Thoracic aorta (tissue), 2 donors: ENCODE measurements at regions not wholly inside any gene's neighbourhood (a gene's known extent, or its start where the extent isn't known, plus 50 kb on each side); places are given as distances from the start of the nearest gene placed in this dataset.

Experiments
- ATAC-seq: fragments of 150-250 bp; one replicate; pipeline ENCODE4 v1.8.0; 2017; ENCODE audit warnings: low read depth; ENCODE audit not compliant: insufficient number of reproducible peaks, low FRiP score
- DNase-seq: peaks from one replicate; pipeline ENCODE4 v3.0.0-alpha.2; 2020; ENCODE audit warnings: low spot score
- H3K27ac ChIP-seq, 2 donors: fragments of 200-600 bp; sonication (generic); 1 replicate in 1 of 2; 2 replicates in 1 of 2; pipeline ENCODE4 v1.5.1; 2016; ENCODE audit warnings: mild to moderate bottlenecking in 2 of 2, moderate library complexity in 2 of 2
- H3K27me3 ChIP-seq: fragments of 200-600 bp; sonication (generic); replicated peaks from 2 replicates; pipeline ENCODE4 v1.6.0; 2016; ENCODE audit warnings: mild to moderate bottlenecking; ENCODE audit not compliant: insufficient read depth
- H3K36me3 ChIP-seq: fragments of 200-600 bp; sonication (generic); one replicate; pipeline ENCODE4 v1.5.1; 2016
- H3K4me1 ChIP-seq, 2 donors: fragments of 200-600 bp; sonication (generic); 1 replicate in 1 of 2; 2 replicates in 1 of 2; pipeline versions ENCODE4 v1.5.1 to v1.6.0; 2016; ENCODE audit warnings: low read depth in 2 of 2, mild to moderate bottlenecking in 1 of 2; ENCODE audit not compliant: control insufficient read depth in 1 of 2
- H3K4me3 ChIP-seq: fragments of 200-600 bp; sonication (generic); 2 replicates; pipeline ENCODE4 v1.5.1; 2016; ENCODE audit warnings: mild to moderate bottlenecking
- H3K9me3 ChIP-seq: fragments of 200-600 bp; sonication (generic); 2 replicates; pipeline ENCODE4 v1.5.1; 2016
- TF ChIP-seq, protein P1 (sequence below): fragments of 200-600 bp; sonication (generic); IDR thresholded peaks from one replicate; pipeline ENCODE4 v1.5.1; 2019; ENCODE audit warnings: antibody characterized with exemption

DNA sequence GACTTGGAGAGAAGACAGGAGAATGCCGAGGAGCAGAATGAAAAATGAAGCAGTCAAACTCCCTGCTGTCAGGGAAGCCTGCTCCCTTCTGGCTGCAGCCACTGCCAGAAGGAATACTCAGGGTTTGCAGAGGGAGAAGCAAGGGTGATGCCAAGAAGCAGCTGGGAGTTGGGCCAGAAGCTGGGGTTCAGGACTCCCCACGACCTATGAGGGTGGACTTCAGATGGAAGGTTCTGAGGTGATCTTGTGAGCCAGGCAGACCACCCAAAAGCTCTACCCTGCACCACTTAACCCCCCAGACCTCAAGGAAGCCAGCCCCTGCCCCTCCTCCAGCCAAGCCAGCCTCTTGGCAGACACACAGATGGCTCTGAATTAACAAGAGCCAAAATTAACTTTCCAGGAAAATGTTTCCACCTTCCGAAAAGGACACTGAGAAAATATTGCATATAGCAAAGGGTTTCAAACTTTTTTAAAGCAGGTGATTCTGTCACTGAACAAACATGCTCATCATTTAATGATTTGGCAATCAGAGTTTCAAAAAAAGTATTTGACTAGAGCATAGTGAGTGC lies 126.0 kb upstream of the ERCC4 start:
- H3K36me3 ChIP-seq: no peaks in the 10 kb centered on the region
- H3K4me1 ChIP-seq: peaks cover 21 to 35% of the 10 kb centered on the region in 2 donors
- ATAC-seq (no peak), DNase-seq (no peak)
- no peaks in the 10 kb centered on the region for H3K9me3 ChIP-seq
- peak overlapping the region in 1 of 2 donors; percentile 74 for H3K27ac ChIP-seq
- TF ChIP-seq, protein P1, sequence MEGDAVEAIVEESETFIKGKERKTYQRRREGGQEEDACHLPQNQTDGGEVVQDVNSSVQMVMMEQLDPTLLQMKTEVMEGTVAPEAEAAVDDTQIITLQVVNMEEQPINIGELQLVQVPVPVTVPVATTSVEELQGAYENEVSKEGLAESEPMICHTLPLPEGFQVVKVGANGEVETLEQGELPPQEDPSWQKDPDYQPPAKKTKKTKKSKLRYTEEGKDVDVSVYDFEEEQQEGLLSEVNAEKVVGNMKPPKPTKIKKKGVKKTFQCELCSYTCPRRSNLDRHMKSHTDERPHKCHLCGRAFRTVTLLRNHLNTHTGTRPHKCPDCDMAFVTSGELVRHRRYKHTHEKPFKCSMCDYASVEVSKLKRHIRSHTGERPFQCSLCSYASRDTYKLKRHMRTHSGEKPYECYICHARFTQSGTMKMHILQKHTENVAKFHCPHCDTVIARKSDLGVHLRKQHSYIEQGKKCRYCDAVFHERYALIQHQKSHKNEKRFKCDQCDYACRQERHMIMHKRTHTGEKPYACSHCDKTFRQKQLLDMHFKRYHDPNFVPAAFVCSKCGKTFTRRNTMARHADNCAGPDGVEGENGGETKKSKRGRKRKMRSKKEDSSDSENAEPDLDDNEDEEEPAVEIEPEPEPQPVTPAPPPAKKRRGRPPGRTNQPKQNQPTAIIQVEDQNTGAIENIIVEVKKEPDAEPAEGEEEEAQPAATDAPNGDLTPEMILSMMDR: no peak
- H3K27me3 ChIP-seq: no peaks in the 10 kb centered on the region
- H3K4me3 ChIP-seq: peak overlapping the region; percentile 9

DNA sequence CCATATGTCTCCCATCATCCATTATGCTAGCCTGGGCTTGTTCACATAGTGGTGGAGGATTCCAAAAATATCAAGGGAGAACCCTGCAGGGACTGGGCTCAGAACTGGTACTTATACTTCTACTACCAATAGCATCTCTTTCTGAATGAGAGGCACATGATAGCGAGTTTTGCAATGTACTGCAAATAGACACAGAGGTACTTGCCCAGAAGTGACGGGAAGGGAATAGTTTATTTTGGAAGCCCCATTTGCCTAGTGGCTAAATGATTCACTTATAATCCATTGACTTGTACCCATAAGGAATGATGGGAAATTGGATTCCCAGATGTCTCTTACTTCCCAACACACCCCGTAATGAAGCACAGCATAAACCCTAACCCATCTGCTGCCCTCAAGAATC lies 124.8 kb upstream of the ERCC4 start:
- TF ChIP-seq, protein P1: no peak
- no peaks in the 10 kb centered on the region for H3K27me3 ChIP-seq
- H3K4me3 ChIP-seq: no peak overlapping the region
- peak overlapping the region in 1 of 2 donors; percentile 74 for H3K27ac ChIP-seq
- H3K4me1 ChIP-seq: peaks cover 21 to 35% of the 10 kb centered on the region in 2 donors
- ATAC-seq (peak; percentile 79), DNase-seq (no peak)
- H3K36me3 ChIP-seq: no peaks in the 10 kb centered on the region
- no peaks in the 10 kb centered on the region for H3K9me3 ChIP-seq

GRCh38 chr16:13797718-13798117 lies 122.2 kb upstream of the ERCC4 start:
- Histone ChIP-seq H3K27me3 (no peaks in the 10 kb centered on the region), H3K9me3 (no peaks in the 10 kb centered on the region), H3K27ac (no peak overlapping the region), H3K4me1 (peaks cover 21 to 34% of the 10 kb centered on the region in 2 donors), H3K4me3 (no peak overlapping the region), H3K36me3 (no peaks in the 10 kb centered on the region)
- no peak for DNase-seq
- TF ChIP-seq, protein P1: no peak
- no peak for ATAC-seq

DNA sequence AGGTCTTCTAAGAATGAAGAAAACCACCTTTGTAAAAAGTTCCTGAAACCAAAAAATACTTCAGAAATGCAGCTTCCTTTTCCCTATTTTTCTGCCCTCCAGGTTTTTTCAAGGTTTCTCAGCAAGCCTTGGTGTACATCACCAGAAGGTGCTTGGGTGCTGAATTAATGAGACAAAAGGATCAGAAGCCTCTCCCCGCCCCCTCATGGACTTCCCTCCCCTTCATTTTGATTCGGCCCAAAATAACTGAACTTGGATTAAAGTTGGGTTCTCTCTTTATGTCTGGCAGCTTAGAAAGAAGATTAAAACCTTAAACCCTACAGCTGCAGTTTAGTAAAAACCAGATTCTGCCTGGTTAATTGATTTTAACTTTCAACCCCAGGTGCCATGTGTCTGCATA lies 121.7 kb upstream of the ERCC4 start:
- Histone ChIP-seq H3K27ac (no peak overlapping the region), H3K36me3 (no peaks in the 10 kb centered on the region), H3K4me3 (no peak overlapping the region), H3K9me3 (no peaks in the 10 kb centered on the region), H3K4me1 (peaks cover 18 to 29% of the 10 kb centered on the region in 2 donors), H3K27me3 (no peaks in the 10 kb centered on the region)
- no peak for DNase-seq
- ATAC-seq: no peak
- TF ChIP-seq, protein P1: no peak

GRCh38 chr16:13803974-13804373 lies 116.0 kb upstream of the ERCC4 start:
- Histone ChIP-seq H3K27ac (no peak overlapping the region), H3K4me1 (no peaks in the 10 kb centered on the region), H3K27me3 (no peaks in the 10 kb centered on the region), H3K36me3 (no peaks in the 10 kb centered on the region), H3K4me3 (no peak overlapping the region), H3K9me3 (no peaks in the 10 kb centered on the region)
- ATAC-seq (no peak), DNase-seq (no peak)
- TF ChIP-seq, protein P1: no peak
